ENCODE measurements at regions not wholly inside any gene's neighbourhood (a gene's known extent, or its start where the extent isn't known, plus 50 kb on each side); places are given as distances from the start of the nearest gene placed in this dataset.

- ChIA-PET POLR2A (ENCODE audit: unreplicated experiment) (no interaction called here), CTCF (interaction anchor here (0.6 kb wide), 2 partner anchors 209 to 267 kb away, joined by 4 to 7 read pairs; no protein-coding TSS in a partner anchor)
- no peaks in the 10 kb centered on the region for H3K4me1 ChIP-seq (replicated peaks; ENCODE audit: insufficient read depth)
- peaks cover 5% of the 10 kb centered on the region; the same call in 1 of the 2 replicates for H3K9me3 ChIP-seq (ENCODE audit: insufficient read depth, low read depth)
- no peaks in the 10 kb centered on the region for H3K9me2 ChIP-seq (ENCODE audit: insufficient read depth)
- no peak for TF ChIP-seq EZH2 (IDR thresholded peaks at IDR 0.05; ENCODE audit: low read depth)
- no peak for TF ChIP-seq CTCF (conservative IDR thresholded peaks at IDR 0.05)
- no peaks in the 10 kb centered on the region for H3K27me3 ChIP-seq (ENCODE audit: insufficient read depth, low read depth)
- H3K4me2 ChIP-seq = no peak overlapping the region
- H3K27ac ChIP-seq = no peak overlapping the region
- no peak overlapping the region for H3K4me3 ChIP-seq
- H3F3A ChIP-seq (ENCODE audit: insufficient read depth, low read depth) = no peaks in the 10 kb centered on the region
- H2AFZ ChIP-seq = no peak overlapping the region
- no peaks in the 10 kb centered on the region for H3K79me2 ChIP-seq (ENCODE audit: low read depth)
- H3K36me3 ChIP-seq (ENCODE audit: low read depth) = no peaks in the 10 kb centered on the region
- DNase-seq = no peak
- BruUV-seq (replicated peaks) = no TSS peak
- intact Hi-C loops (cut with micrococcal nuclease; ENCODE audit: unreplicated experiment) = no loop called here
- H4K20me1 ChIP-seq (ENCODE audit: insufficient read depth) = no peaks in the 10 kb centered on the region
These were observed 79.6 kb downstream of the ANXA2R start for GRCh38 chr5:42960506-42960905.

- no peak for DNase-seq
- POLR2A ChIA-PET (ENCODE audit: unreplicated experiment) = no interaction called here
- Histone ChIP-seq H3K27me3 (ENCODE audit: insufficient read depth, low read depth) (no peaks in the 10 kb centered on the region), H3K79me2 (ENCODE audit: low read depth) (peaks cover 4% of the 10 kb centered on the region; the same call in 1 of the 2 replicates), H4K20me1 (ENCODE audit: insufficient read depth) (no peaks in the 10 kb centered on the region), H3K4me3 (no peak overlapping the region), H2AFZ (no peak overlapping the region), H3K4me1 (replicated peaks; ENCODE audit: insufficient read depth) (peaks cover 2% of the 10 kb centered on the region; the same call in 1 of the 2 replicates), H3K27ac (no peak overlapping the region), H3K9me2 (ENCODE audit: insufficient read depth) (no peaks in the 10 kb centered on the region), H3K9me3 (ENCODE audit: insufficient read depth, low read depth) (peaks cover 42% of the 10 kb centered on the region), H3K36me3 (ENCODE audit: low read depth) (0 out of 2 replicates have a peak, but pooled peaks cover under 1% of the 10 kb centered on the region), H3F3A (ENCODE audit: insufficient read depth, low read depth) (peaks cover 8% of the 10 kb centered on the region; the same call in 1 of the 2 replicates), H3K4me2 (no peak overlapping the region)
- CTCF ChIA-PET = no interaction called here
- intact Hi-C loops (cut with micrococcal nuclease; ENCODE audit: unreplicated experiment) = no loop called here
- no TSS peak for BruUV-seq (replicated peaks)
- no peak for TF ChIP-seq CTCF (conservative IDR thresholded peaks at IDR 0.05)
- TF ChIP-seq EZH2 (IDR thresholded peaks at IDR 0.05; ENCODE audit: low read depth) = no peak
These were observed 83.6 kb downstream of the ANXA2R start for GRCh38 chr5:42956551-42956950.

GRCh38 chr5:42953041-42953440 is 87.1 kb downstream of the ANXA2R start:
- H3K9me3 ChIP-seq (ENCODE audit: insufficient read depth, low read depth) = peaks cover 63% of the 10 kb centered on the region
- H4K20me1 ChIP-seq (ENCODE audit: insufficient read depth) = no peaks in the 10 kb centered on the region
- intact Hi-C loops (cut with micrococcal nuclease; ENCODE audit: unreplicated experiment) = loop anchor here (5.0 kb wide), 1 partner anchor 474 kb away; no protein-coding TSS in a partner anchor
- H3K27me3 ChIP-seq (ENCODE audit: insufficient read depth, low read depth) = no peaks in the 10 kb centered on the region
- H3K4me1 ChIP-seq (replicated peaks; ENCODE audit: insufficient read depth) = peaks cover 28% of the 10 kb centered on the region
- H3K36me3 ChIP-seq (ENCODE audit: low read depth) = peaks cover 19% of the 10 kb centered on the region; the same call in 1 of the 2 replicates
- no TSS peak for BruUV-seq (replicated peaks)
- no peak overlapping the region for H3K4me2 ChIP-seq
- TF ChIP-seq EZH2 (IDR thresholded peaks at IDR 0.05; ENCODE audit: low read depth) (no peak), CTCF (conservative IDR thresholded peaks at IDR 0.05) (no peak)
- peaks cover 41% of the 10 kb centered on the region for H3F3A ChIP-seq (ENCODE audit: insufficient read depth, low read depth)
- H3K79me2 ChIP-seq (ENCODE audit: low read depth) = peaks cover 7% of the 10 kb centered on the region; the same call in 1 of the 2 replicates
- no peak overlapping the region for H3K27ac ChIP-seq
- DNase-seq = no peak
- H3K4me3 ChIP-seq = peak overlapping the region; percentile 7; the same call in 1 of the 2 replicates
- no peaks in the 10 kb centered on the region for H3K9me2 ChIP-seq (ENCODE audit: insufficient read depth)
- no peak overlapping the region for H2AFZ ChIP-seq
- ChIA-PET CTCF (interaction anchor here (0.8 to 1.1 kb wide), 2 partner anchors 44 to 88 kb away, joined by 3 read pairs; no protein-coding TSS in a partner anchor), POLR2A (ENCODE audit: unreplicated experiment) (interaction anchor here (0.7 kb wide), 1 partner anchor 1513 kb away, joined by 30 read pairs; no protein-coding TSS in a partner anchor)
